Transverse colon (tissue), 4 donors: ENCODE measurements at regions not wholly inside any gene's neighbourhood (a gene's known extent, or its start where the extent isn't known, plus 50 kb on each side); places are given as distances from the start of the nearest gene placed in this dataset.

Experiments
- DNase-seq: peaks from one replicate; pipeline ENCODE4 v3.0.0-alpha.2; 2019
- H3K27ac ChIP-seq, 4 donors: fragments of 200-600 bp; sonication (generic); 2 replicates each; pipeline ENCODE4 v1.5.1; 2016 to 2018; ENCODE audit warnings: inconsistent platforms in 4 of 4
- H3K27me3 ChIP-seq: fragments of 200-600 bp; sonication (generic); 2 replicates; pipeline ENCODE4 v1.5.1; 2017; ENCODE audit warnings: inconsistent platforms
- H3K36me3 ChIP-seq, 4 donors: fragments of 200-600 bp; sonication (generic); 2 replicates each; pipeline ENCODE4 v1.5.1; 2017 to 2019; ENCODE audit warnings: inconsistent platforms in 4 of 4
- H3K4me1 ChIP-seq, 4 donors: fragments of 200-600 bp; sonication (generic); 2 replicates each; pipeline ENCODE4 v1.5.1; 2017 to 2020; ENCODE audit warnings: inconsistent platforms in 4 of 4
- H3K4me3 ChIP-seq, 4 donors: fragments of 200-600 bp; sonication (generic); 1 replicate in 1 of 4; 2 replicates in 3 of 4; pipeline versions ENCODE4 v1.5.1 to v1.6.1; 2017 to 2019; ENCODE audit warnings: inconsistent platforms in 4 of 4
- H3K9me3 ChIP-seq, 2 donors: fragments of 200-600 bp; sonication (generic); 2 replicates each; pipeline ENCODE4 v1.5.1; 2017 to 2019; ENCODE audit warnings: inconsistent platforms in 2 of 2
- CTCF ChIP-seq, 5 experiments: fragments of 200-600 bp in 3 of 5; fragments of 450-650 bp in 2 of 5; sonication (generic) in 3 of 5; IDR thresholded peaks; 1 replicate in 2 of 5; 2 replicates in 3 of 5; pipeline ENCODE4 v1.5.1; 2016 to 2017; ENCODE audit warnings: antibody characterized with exemption in 5 of 5, inconsistent platforms in 3 of 5, mild to moderate bottlenecking in 2 of 5, moderate library complexity in 1 of 5
- EP300 ChIP-seq: sonication (generic); formaldehyde crosslinking; IDR thresholded peaks from one replicate; pipeline ENCODE4 v1.6.1; 2017; ENCODE audit warnings: antibody characterized with exemption, low read depth
- POLR2A ChIP-seq: fragments of 450-650 bp; IDR thresholded peaks from one replicate; pipeline ENCODE4 v1.6.1; 2016; ENCODE audit warnings: antibody characterized with exemption, mild to moderate bottlenecking, moderate library complexity
- POLR2AphosphoS5 ChIP-seq, 3 donors: sonication (generic); formaldehyde crosslinking; IDR thresholded peaks; one replicate each; pipeline ENCODE4 v1.6.1; 2016; ENCODE audit warnings: antibody characterized with exemption in 3 of 3
- WGBS, 2 donors: methylation state at CpG; one replicate each; pipeline ENCODE4 v1.1.5; 2018; ENCODE audit warnings: low coverage in 1 of 2; 5-methylcytosine and 5-hydroxymethylcytosine counted together
- in situ Hi-C, 4 donors: fragments of 200-750 bp; cut with MboI; loops; one replicate each; pipeline versions ENCODE4 v1.15.0 to v1.15.1; 2017; ENCODE audit warnings: low sequenced_read_pairs in 3 of 4, low pct_ligation_motif_present in 1 of 4, low pct_unique_long_range_greater_than_20kb in 1 of 4
- intact Hi-C: fragments of 100-400 bp; cut with DNase I; formaldehyde crosslinking; loops from one replicate; pipeline ENCODE4 v1.15.1; 2023; ENCODE audit warnings: low total_unique reads

GRCh38 chr1:30043256-30043655, 680.1 kb downstream of the MATN1 start:
- Histone ChIP-seq H3K4me1 (peaks cover 0 to 8% (median 3%) of the 10 kb centered on the region in 4 donors), H3K9me3 (no peaks in the 10 kb centered on the region), H3K27me3 (no peaks in the 10 kb centered on the region), H3K4me3 (no peak overlapping the region), H3K27ac (no peak overlapping the region), H3K36me3 (no peaks in the 10 kb centered on the region)
- TF ChIP-seq CTCF (IDR thresholded peaks at IDR 0.05) (no peak), EP300 (no peak), POLR2AphosphoS5 (IDR thresholded peaks at IDR 0.05) (no peak)
- intact Hi-C loops (no loop called here), in situ Hi-C loops (no loop called here)
- DNase-seq, result no peak
- WGBS, 2 donors, result 71% methylated on average over 2 of the region's 2 CpGs; no CpG with 5 or more reads in 1 of the 2 donors

- Histone ChIP-seq H3K4me3 (no peak overlapping the region), H3K4me1 (peaks cover 0 to 8% (median 3%) of the 10 kb centered on the region in 4 donors), H3K36me3 (no peaks in the 10 kb centered on the region), H3K9me3 (no peaks in the 10 kb centered on the region), H3K27ac (no peak overlapping the region), H3K27me3 (no peaks in the 10 kb centered on the region)
- TF ChIP-seq POLR2AphosphoS5 (IDR thresholded peaks at IDR 0.05) (no peak), EP300 (no peak), CTCF (IDR thresholded peaks at IDR 0.05) (no peak), POLR2A (no peak)
- intact Hi-C loops (no loop called here), in situ Hi-C loops (no loop called here)
- 93% methylated on average over 2 of the region's 2 CpGs; no CpG with 5 or more reads in 1 of the 2 donors for WGBS, 2 donors
- no peak for DNase-seq
These were observed 680.8 kb downstream of the MATN1 start for GRCh38 chr1:30042438-30043147.

DNA sequence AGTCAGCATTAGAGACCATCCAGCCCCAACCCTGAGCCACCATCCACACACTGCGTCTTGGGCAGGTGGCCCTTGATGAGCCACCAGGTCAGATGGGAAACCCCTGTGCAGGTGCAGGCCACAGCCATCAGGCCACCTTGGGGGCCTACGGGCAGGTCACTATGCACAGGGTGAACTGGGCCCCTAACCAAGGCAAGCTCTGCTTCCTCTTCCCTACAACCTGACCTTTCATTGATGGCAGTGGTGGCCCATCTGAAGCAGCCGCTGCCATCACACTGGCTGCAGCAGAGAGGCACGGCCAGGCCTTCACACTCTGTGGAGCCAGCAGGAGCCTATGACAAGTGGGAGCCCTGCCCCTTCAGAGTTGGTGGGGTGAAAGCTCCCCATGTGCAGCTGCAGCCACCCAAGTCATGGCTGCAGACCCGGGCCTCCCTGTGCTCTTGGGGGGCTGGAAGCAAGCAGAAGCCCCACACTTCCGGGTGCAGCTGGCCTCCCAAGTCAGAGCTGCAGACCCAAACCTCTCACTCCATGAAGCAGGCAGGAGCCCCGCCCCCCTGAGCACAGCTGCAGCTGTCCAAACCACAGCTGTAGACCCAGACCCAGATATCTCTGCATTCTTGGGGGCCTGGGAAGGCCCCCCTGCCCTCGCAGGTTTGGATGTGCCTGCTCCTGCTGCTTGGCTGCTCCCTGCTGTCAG, 681.5 kb downstream of the MATN1 start:
- WGBS, 2 donors, result 80% methylated on average over 7 of the region's 8 CpGs; no CpG with 5 or more reads in 1 of the 2 donors
- no peak for TF ChIP-seq CTCF (IDR thresholded peaks at IDR 0.05)
- no peak for TF ChIP-seq POLR2AphosphoS5 (IDR thresholded peaks at IDR 0.05)
- TF ChIP-seq POLR2A, result no peak
- TF ChIP-seq EP300, result no peak
- DNase-seq, result no peak
- in situ Hi-C loops, result no loop called here
- Histone ChIP-seq H3K9me3 (no peaks in the 10 kb centered on the region), H3K4me3 (no peak overlapping the region), H3K4me1 (peaks cover 0 to 8% (median 3%) of the 10 kb centered on the region in 4 donors), H3K27ac (no peak overlapping the region), H3K36me3 (no peaks in the 10 kb centered on the region), H3K27me3 (no peaks in the 10 kb centered on the region)
- intact Hi-C loops, result no loop called here

- WGBS, 2 donors, result 74 to 87% methylated on average over 3 to 8 of the region's 8 CpGs
- intact Hi-C loops, result no loop called here
These were observed 683.0 kb downstream of the MATN1 start for GRCh38 chr1:30040081-30041019.

More at GRCh38 chr1:30040081-30041019, 683.0 kb downstream of the MATN1 start:
- Histone ChIP-seq H3K36me3 (no peaks in the 10 kb centered on the region), H3K27ac (no peak overlapping the region), H3K9me3 (no peaks in the 10 kb centered on the region), H3K27me3 (no peaks in the 10 kb centered on the region), H3K4me3 (no peak overlapping the region), H3K4me1 (peaks cover 0 to 8% (median 3%) of the 10 kb centered on the region in 4 donors)
- in situ Hi-C loops, result no loop called here
- TF ChIP-seq POLR2AphosphoS5 (IDR thresholded peaks at IDR 0.05), result no peak
- TF ChIP-seq EP300, result no peak
- no peak for TF ChIP-seq POLR2A
- TF ChIP-seq CTCF (IDR thresholded peaks at IDR 0.05), result no peak
- DNase-seq, result no peak
